Pancreas (tissue), 10 donors: ENCODE measurements at regions not wholly inside any gene's neighbourhood (a gene's known extent, or its start where the extent isn't known, plus 50 kb on each side); places are given as distances from the start of the nearest gene placed in this dataset.
A peak's percentile ranks its signal among the peaks of the same experiment; 100 is the strongest.

ENCODE experiments used
- ATAC-seq, 4 donors: fragments of 200-7000 bp; cut with Tn5 transposase; one replicate each; pipeline versions ENCODE4 v1.8.0 to v1.9.1; 2020; ENCODE audit warnings: mild to moderate bottlenecking in 4 of 4, moderate library complexity in 4 of 4
- DNase-seq, 6 donors: peaks; one replicate each; pipeline ENCODE4 v3.0.0-alpha.2; 2020
- FAIRE-seq: peaks from 2 replicates; lab custom pipeline; 2012; peaks lifted over from hg19 to GRCh38; lab: Jason Lieb, UNC
- H3K27ac ChIP-seq, 4 donors: fragments of 200-600 bp; sonication (generic); 1 replicate in 3 of 4; 2 replicates in 1 of 4; pipeline versions ENCODE4 v1.5.0 to v1.8.0; 2020
- H3K27me3 ChIP-seq, 4 donors: fragments of 200-600 bp; one replicate each; pipeline ENCODE4 v1.8.0; 2021
- H3K36me3 ChIP-seq, 3 donors: fragments of 200-600 bp; sonication (generic) in 1 of 3; one replicate each; pipeline versions ENCODE4 v1.5.0 to v1.8.0; 2020 to 2021
- H3K4me1 ChIP-seq, 3 donors: fragments of 200-600 bp; one replicate each; pipeline ENCODE4 v1.8.0; 2021
- H3K4me3 ChIP-seq, 4 donors: fragments of 200-600 bp; sonication (generic) in 2 of 4; one replicate each; pipeline versions ENCODE4 v1.5.0 to v1.8.0; 2020 to 2021
- H3K9me3 ChIP-seq, 4 donors: fragments of 200-600 bp; one replicate each; pipeline ENCODE4 v1.8.0; 2021
- WGBS, 2 donors: extraction: QIAGEN DNeasy Blood & Tissue Kit; methylation state at CpG; one replicate each; pipeline ENCODE4 v1.1.7; 2013; 5-methylcytosine and 5-hydroxymethylcytosine counted together
- intact Hi-C, 3 donors: fragments of 100-400 bp; cut with DNase I; formaldehyde crosslinking; loops; one replicate each; pipeline versions ENCODE4 v1.11.1 to v1.14.2; 2022
- TF ChIP-seq, protein P1 (sequence below), 4 donors: fragments of 200-600 bp; sonication (generic) in 3 of 4; IDR thresholded peaks; one replicate each; pipeline versions ENCODE4 v1.5.0 to v1.8.0; 2021; ENCODE audit warnings: antibody characterized with exemption in 4 of 4
- donor health status: healthy with polysubstance abuse.
- donor health status: DM: no; HTN: no; CAD: no; lungs with moderate emphysema.
- donor health status: DM: no; HTN: no; CAD: no.
- donor health status: control.
- donor health status: control.
- donor health status: Bipolar disorder and iron deficiency.
- donor health status: DM: yes; HTN: yes; CAD: no.
- donor health status: DM: no; HTN: no; CAD: no.
- donor health status: DM: no; HTN: no; CAD: no.
- donor health status: DM: yes; HTN: yes; CAD: no.

DNA sequence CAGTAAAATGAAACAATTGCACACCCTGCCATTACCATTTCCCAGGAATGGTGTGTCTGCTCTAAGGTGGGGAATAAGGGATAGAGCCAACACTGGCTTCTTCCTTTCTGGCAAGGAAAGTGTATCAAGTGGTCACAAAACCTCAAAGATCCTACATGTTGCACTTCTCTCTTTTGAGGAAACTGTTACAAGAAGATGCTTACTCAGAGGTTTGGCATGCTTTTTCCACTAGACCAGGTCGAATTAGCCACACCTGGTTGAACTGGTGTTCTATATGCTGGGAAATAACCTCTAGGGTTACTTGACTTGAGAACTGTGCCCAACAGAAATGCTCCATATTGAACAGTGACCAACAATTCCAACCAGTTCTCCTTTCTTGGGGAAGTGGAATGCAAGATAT, 102.9 kb downstream of the LRRN1 start:
- H3K27ac ChIP-seq, result no peak overlapping the region
- no peaks in the 10 kb centered on the region for H3K27me3 ChIP-seq
- H3K36me3 ChIP-seq, result no peaks in the 10 kb centered on the region
- intact Hi-C loops, result no loop called here
- H3K4me3 ChIP-seq, result no peak overlapping the region
- WGBS, 2 donors, result 35 to 46% methylated on average over 1 of the region's 1 CpG
- no peak for ATAC-seq
- FAIRE-seq, result no peak
- no peak for DNase-seq
- TF ChIP-seq, protein P1, sequence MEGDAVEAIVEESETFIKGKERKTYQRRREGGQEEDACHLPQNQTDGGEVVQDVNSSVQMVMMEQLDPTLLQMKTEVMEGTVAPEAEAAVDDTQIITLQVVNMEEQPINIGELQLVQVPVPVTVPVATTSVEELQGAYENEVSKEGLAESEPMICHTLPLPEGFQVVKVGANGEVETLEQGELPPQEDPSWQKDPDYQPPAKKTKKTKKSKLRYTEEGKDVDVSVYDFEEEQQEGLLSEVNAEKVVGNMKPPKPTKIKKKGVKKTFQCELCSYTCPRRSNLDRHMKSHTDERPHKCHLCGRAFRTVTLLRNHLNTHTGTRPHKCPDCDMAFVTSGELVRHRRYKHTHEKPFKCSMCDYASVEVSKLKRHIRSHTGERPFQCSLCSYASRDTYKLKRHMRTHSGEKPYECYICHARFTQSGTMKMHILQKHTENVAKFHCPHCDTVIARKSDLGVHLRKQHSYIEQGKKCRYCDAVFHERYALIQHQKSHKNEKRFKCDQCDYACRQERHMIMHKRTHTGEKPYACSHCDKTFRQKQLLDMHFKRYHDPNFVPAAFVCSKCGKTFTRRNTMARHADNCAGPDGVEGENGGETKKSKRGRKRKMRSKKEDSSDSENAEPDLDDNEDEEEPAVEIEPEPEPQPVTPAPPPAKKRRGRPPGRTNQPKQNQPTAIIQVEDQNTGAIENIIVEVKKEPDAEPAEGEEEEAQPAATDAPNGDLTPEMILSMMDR (IDR thresholded peaks at IDR 0.05), result no peak
- H3K4me1 ChIP-seq, result no peaks in the 10 kb centered on the region
- H3K9me3 ChIP-seq, result no peaks in the 10 kb centered on the region

DNA sequence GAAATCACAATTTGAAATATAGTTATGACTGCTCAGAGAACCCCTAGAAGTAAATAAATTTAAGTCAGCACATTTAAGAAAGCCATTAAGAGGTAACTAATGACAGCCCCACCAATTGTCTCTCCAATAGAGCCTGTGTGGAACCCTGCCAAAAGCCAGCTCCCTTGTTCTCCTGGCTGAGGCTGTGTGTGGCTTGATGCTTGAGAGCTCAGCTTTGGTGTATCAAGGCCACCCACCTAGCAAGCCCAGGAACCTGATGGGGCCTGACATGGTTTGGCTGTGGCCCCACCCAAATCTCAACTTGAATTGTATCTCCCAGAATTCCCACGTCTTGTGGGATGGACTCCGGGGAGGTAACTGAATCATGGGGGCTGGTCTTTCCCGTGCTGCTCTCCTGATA, 106.9 kb downstream of the LRRN1 start:
- intact Hi-C loops, result no loop called here
- TF ChIP-seq, protein P1 (IDR thresholded peaks at IDR 0.05), result no peak
- FAIRE-seq (no peak), DNase-seq (no peak), ATAC-seq (no peak)
- no peaks in the 10 kb centered on the region for H3K4me1 ChIP-seq
- H3K9me3 ChIP-seq, result no peaks in the 10 kb centered on the region
- H3K4me3 ChIP-seq, result no peak overlapping the region
- no peaks in the 10 kb centered on the region for H3K27me3 ChIP-seq
- no peak overlapping the region for H3K27ac ChIP-seq
- WGBS, 2 donors, result 90 to 96% methylated on average over 3 of the region's 3 CpGs
- no peaks in the 10 kb centered on the region for H3K36me3 ChIP-seq

DNA sequence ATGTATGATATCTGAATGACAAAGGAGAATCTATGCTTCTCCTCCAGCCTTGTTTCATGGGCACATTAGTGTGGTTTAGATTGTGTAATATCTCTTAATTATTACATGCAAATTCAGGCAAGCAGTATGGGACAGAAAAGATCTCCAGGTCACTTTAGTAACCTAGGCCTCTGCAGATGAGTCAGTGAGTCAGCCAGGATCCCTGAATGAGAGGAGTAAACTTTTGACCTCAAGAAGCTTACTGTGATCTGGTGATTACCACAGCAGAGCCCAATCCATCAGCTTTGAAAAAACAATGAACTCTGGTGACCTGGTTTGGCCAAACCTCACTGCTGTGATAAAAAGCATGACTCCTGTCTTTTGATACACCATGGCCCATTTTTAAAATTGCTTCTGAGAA, 107.8 kb downstream of the LRRN1 start:
- intact Hi-C loops, result no loop called here
- ATAC-seq, result no peak
- no peak overlapping the region for H3K4me3 ChIP-seq
- TF ChIP-seq, protein P1 (IDR thresholded peaks at IDR 0.05), result no peak
- H3K36me3 ChIP-seq, result no peaks in the 10 kb centered on the region
- no peaks in the 10 kb centered on the region for H3K4me1 ChIP-seq
- no peak for DNase-seq
- H3K9me3 ChIP-seq, result no peaks in the 10 kb centered on the region
- no peak for FAIRE-seq
- H3K27ac ChIP-seq, result no peak overlapping the region
- no peaks in the 10 kb centered on the region for H3K27me3 ChIP-seq

DNA sequence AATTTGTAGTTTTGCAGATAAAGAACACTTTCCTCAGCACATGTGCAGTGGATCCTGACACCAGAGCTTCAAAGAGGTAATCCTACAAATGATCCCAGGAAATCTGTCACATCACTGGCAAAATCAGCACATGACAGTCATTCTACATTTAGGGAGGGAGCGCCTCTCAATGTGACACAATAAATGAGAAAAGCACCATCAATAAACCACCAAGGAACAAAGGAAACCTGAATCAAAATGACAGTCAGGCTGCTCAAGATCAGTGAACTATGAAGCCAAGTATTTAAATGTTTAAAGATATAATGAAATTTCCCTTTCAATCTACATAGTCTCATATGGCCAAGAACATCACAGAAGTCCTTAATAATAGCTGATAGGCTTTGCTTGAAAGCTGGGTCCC, 119.5 kb downstream of the LRRN1 start:
- DNase-seq, result no peak
- Histone ChIP-seq H3K9me3 (no peaks in the 10 kb centered on the region), H3K36me3 (no peaks in the 10 kb centered on the region), H3K4me3 (no peak overlapping the region), H3K4me1 (no peaks in the 10 kb centered on the region), H3K27me3 (no peaks in the 10 kb centered on the region), H3K27ac (no peak overlapping the region)
- 95 to 96% methylated on average over 1 of the region's 1 CpG for WGBS, 2 donors
- no peak for FAIRE-seq
- intact Hi-C loops, result no loop called here
- TF ChIP-seq, protein P1 (IDR thresholded peaks at IDR 0.05), result no peak
- ATAC-seq, result no peak

DNA sequence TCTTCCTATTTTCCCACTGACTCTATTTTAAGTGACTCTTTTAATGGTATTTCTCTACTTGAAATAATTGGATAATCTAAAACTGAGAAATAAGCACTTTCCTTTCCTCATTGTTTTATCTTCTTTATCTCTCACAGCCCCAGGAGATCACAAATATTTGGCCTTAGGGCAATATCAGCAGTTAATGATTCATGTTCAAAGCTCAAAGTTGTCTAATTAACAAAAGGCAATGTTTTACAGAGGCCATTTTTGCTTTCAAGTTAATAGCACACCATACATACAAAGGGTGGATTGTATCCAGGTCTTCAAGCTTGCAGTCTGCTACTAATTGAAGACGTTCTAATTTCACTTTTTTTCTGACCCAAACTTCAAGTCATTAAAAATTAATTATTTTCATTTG, 120.1 kb downstream of the LRRN1 start:
- DNase-seq (no peak), FAIRE-seq (no peak), ATAC-seq (peak in 1 of 4 donors; percentile 40)
- Histone ChIP-seq H3K36me3 (no peaks in the 10 kb centered on the region), H3K4me3 (no peak overlapping the region), H3K27ac (no peak overlapping the region), H3K9me3 (no peaks in the 10 kb centered on the region), H3K4me1 (no peaks in the 10 kb centered on the region), H3K27me3 (no peaks in the 10 kb centered on the region)
- TF ChIP-seq, protein P1 (IDR thresholded peaks at IDR 0.05), result no peak
- intact Hi-C loops, result no loop called here
- WGBS, 2 donors, result 11 to 19% methylated on average over 1 of the region's 1 CpG
